ENCODE measurements at regions not wholly inside any gene's neighbourhood (a gene's known extent, or its start where the extent isn't known, plus 50 kb on each side); places are given as distances from the start of the nearest gene placed in this dataset.

GRCh38 chr5:74406844-74407243, 233.7 kb downstream of the ENC1 start:
- TF ChIP-seq, protein P1, sequence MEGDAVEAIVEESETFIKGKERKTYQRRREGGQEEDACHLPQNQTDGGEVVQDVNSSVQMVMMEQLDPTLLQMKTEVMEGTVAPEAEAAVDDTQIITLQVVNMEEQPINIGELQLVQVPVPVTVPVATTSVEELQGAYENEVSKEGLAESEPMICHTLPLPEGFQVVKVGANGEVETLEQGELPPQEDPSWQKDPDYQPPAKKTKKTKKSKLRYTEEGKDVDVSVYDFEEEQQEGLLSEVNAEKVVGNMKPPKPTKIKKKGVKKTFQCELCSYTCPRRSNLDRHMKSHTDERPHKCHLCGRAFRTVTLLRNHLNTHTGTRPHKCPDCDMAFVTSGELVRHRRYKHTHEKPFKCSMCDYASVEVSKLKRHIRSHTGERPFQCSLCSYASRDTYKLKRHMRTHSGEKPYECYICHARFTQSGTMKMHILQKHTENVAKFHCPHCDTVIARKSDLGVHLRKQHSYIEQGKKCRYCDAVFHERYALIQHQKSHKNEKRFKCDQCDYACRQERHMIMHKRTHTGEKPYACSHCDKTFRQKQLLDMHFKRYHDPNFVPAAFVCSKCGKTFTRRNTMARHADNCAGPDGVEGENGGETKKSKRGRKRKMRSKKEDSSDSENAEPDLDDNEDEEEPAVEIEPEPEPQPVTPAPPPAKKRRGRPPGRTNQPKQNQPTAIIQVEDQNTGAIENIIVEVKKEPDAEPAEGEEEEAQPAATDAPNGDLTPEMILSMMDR (IDR thresholded peaks at IDR 0.05) = no peak
- TF ChIP-seq POLR2A (IDR thresholded peaks at IDR 0.05) = no peak

Measured in testis (tissue), 2 donors.